ENCODE measurements at regions not wholly inside any gene's neighbourhood (a gene's known extent, or its start where the extent isn't known, plus 50 kb on each side); places are given as distances from the start of the nearest gene placed in this dataset.
"Not testable (repeated sequence)": the region's sequence is repeated elsewhere in the genome, so short reads cannot be mapped to it uniquely, and the experiment has no call there.

DNA sequence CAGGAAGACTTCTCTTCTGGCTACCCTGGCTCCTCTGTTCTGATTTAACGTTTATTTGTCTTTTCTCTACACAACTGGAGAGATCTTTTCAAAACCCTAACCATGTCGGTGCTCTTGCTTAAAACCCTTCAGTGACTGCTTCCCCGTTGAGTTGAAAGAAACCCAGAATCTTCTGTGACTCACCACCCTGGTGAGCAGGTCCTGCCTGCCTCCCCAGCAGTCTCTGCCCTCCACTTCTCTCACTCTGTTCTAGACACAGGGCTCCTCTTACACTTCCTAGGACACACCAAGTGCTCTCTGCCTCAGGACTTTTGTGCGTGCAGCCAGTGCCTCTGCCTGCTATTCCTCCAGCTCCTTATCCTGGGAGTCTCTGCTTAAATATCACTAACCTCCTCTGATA is 131.4 kb downstream of the IER5 start:
- Histone ChIP-seq H3K9me3 (no peaks in the 10 kb centered on the region), H3K27ac (no peak overlapping the region), H3K4me3 (no peak overlapping the region), H3K4me1 (no peaks in the 10 kb centered on the region), H3K27me3 (ENCODE audit: low read depth) (no peaks in the 10 kb centered on the region), H3K36me3 (no peaks in the 10 kb centered on the region)
- intact Hi-C loops (cut with DNase I), result no loop called here
- ATAC-seq (no peak), DNase-seq (no peak)
- TF ChIP-seq, protein P1, sequence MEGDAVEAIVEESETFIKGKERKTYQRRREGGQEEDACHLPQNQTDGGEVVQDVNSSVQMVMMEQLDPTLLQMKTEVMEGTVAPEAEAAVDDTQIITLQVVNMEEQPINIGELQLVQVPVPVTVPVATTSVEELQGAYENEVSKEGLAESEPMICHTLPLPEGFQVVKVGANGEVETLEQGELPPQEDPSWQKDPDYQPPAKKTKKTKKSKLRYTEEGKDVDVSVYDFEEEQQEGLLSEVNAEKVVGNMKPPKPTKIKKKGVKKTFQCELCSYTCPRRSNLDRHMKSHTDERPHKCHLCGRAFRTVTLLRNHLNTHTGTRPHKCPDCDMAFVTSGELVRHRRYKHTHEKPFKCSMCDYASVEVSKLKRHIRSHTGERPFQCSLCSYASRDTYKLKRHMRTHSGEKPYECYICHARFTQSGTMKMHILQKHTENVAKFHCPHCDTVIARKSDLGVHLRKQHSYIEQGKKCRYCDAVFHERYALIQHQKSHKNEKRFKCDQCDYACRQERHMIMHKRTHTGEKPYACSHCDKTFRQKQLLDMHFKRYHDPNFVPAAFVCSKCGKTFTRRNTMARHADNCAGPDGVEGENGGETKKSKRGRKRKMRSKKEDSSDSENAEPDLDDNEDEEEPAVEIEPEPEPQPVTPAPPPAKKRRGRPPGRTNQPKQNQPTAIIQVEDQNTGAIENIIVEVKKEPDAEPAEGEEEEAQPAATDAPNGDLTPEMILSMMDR (IDR thresholded peaks at IDR 0.05), result no peak

DNA sequence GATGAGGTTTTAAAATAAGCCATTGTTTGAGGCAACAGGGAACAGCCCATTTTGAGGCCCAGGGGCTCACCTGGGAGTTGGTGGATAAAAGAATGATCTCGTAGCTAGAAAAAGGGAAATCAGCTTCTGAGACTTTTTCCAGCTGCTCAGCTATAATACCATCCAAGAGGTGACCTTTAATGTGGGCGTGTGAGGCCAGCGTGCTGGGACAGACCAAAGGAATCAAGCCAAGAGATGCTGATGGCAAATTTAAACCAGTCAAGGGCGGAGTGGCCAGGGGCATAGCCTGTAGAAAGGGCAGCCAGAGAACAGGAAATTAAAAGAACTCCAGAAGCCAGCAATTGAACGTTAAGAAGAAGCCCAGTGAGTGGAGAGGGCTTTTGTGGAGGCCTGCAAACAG is 132.6 kb downstream of the IER5 start:
- no peak for DNase-seq
- no peaks in the 10 kb centered on the region for H3K4me1 ChIP-seq
- no peaks in the 10 kb centered on the region for H3K27me3 ChIP-seq (ENCODE audit: low read depth)
- H3K27ac ChIP-seq, result no peak overlapping the region
- intact Hi-C loops (cut with DNase I), result no loop called here
- no peaks in the 10 kb centered on the region for H3K36me3 ChIP-seq
- H3K4me3 ChIP-seq, result no peak overlapping the region
- TF ChIP-seq, protein P1 (IDR thresholded peaks at IDR 0.05), result no peak
- no peak for ATAC-seq
- H3K9me3 ChIP-seq, result no peaks in the 10 kb centered on the region

DNA sequence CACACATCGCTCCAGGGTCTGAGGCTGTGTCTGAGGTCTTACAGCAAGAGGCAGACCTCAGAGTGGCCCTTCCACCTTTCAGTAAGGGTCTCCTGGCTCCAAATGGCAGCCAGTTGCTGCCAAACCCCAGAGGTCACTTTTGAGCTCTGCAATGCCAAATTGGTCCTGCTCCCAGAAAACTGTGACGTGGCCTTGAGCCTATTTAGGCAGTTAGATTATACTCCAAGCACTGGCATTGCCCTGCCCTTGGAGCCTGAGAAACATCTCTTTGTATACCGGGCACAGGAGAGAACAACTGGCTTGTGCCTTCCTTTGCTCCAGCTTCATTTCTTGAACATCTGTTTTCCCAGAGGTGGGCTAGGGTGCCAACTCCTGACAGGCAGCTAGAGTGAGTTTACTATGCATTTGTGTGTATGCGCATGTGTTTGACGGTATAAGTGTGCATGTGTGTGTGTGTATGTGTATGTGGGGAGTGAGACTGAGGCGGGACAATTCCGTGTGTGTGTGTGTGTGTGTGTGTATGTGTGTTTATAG is 134.5 kb downstream of the IER5 start:
- Histone ChIP-seq H3K4me3 (no peak overlapping the region), H3K4me1 (no peaks in the 10 kb centered on the region), H3K36me3 (no peaks in the 10 kb centered on the region), H3K9me3 (peaks cover 9% of the 10 kb centered on the region), H3K27me3 (ENCODE audit: low read depth) (no peaks in the 10 kb centered on the region), H3K27ac (no peak overlapping the region)
- ATAC-seq (no peak), DNase-seq (no peak)
- TF ChIP-seq, protein P1 (IDR thresholded peaks at IDR 0.05), result no peak
- intact Hi-C loops (cut with DNase I), result no loop called here

DNA sequence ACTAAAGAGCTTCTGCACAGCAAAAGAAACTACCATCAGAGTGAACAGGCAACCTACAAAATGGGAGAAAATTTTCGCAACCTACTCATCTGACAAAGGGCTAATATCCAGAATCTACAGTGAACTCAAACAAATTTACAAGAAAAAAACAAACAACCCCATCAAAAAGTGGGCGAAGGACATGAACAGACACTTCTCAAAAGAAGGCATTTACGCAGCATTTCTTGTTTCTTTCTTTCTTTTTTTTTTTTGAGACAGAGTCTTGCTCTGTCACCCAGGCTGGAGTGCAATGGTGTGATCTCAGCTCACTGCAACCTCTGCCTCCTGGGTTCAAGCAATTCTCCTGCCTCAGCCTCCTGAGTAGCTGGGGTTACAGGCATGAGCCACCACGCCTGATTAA is 138.2 kb downstream of the IER5 start:
- H3K4me3 ChIP-seq; ATAC-seq; DNase-seq; H3K4me1 ChIP-seq; intact Hi-C loops (cut with DNase I); H3K27me3 ChIP-seq (ENCODE audit: low read depth); H3K27ac ChIP-seq; H3K9me3 ChIP-seq; H3K36me3 ChIP-seq: not testable (repeated sequence)

DNA sequence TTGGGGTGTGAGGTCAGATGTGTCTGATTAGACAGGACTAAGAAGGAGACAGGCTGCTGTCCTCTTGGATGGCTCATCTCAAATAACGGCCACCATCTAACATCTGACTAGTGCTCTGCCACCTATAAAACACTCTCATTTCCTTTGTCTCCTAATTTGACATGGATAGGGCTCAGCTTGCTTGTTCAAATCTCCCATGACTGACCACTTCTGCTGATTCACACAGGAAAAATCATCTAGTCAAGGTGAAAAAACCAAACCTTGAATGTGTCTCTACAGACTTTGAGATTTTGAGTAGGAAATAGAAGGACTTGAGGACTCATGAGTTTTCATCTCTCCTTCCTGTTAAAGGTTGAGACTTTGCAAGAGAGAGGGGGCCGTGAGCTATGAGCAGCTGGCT is 150.6 kb downstream of the IER5 start:
- no peaks in the 10 kb centered on the region for H3K27me3 ChIP-seq (ENCODE audit: low read depth)
- ATAC-seq, result no peak

DNA sequence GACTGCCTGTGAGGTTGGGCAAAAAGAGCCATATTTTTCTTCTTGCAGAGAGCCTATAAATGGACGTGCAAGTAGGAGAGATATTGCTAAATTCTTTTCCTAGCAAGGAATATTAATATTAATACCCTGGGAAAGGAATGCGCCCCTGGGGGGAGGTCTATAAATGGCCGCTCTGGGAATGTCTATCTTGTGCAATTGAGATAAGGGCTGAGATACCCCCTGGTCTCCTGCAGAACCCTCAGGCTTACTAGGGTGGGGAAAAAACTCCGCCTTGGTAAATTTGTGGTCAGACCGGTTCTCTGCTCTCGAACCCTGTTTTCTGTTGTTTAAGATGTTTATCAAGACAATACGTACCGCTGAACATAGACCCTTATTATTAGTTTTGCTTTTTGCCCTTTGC is 157.8 kb downstream of the IER5 start:
- intact Hi-C loops (cut with DNase I); H3K4me3 ChIP-seq; H3K27ac ChIP-seq; H3K9me3 ChIP-seq; H3K4me1 ChIP-seq; ATAC-seq; DNase-seq; H3K36me3 ChIP-seq; H3K27me3 ChIP-seq (ENCODE audit: low read depth): not testable (repeated sequence)

More for the DNA sequence above, 150.6 kb downstream of the IER5 start:
- Histone ChIP-seq H3K9me3 (no peaks in the 10 kb centered on the region), H3K27ac (no peak overlapping the region), H3K36me3 (no peaks in the 10 kb centered on the region), H3K4me3 (no peak overlapping the region), H3K4me1 (no peaks in the 10 kb centered on the region)
- intact Hi-C loops (cut with DNase I), result no loop called here
- TF ChIP-seq, protein P1 (IDR thresholded peaks at IDR 0.05), result no peak
- DNase-seq, result no peak

DNA sequence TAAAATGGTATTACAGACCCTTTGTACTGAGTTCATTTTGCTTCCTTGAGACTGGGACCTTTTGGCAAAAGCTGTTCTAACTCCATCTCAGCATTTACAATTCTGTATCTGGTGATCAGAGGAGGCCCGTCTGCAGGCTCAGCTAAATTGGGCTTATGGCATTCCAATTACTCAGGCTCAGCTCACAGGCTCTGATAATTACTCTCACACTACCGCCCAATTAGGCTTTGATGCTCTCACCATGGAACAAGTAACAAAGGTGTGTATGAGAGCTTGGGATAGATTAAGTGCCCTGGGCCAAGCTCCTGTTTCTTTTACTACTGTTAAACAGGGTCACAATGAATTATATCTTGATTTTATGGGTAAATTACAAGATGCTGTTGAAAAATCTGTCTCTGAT is 159.9 kb downstream of the IER5 start:
- H3K9me3 ChIP-seq; intact Hi-C loops (cut with DNase I); H3K4me3 ChIP-seq; H3K36me3 ChIP-seq; H3K27me3 ChIP-seq (ENCODE audit: low read depth); H3K27ac ChIP-seq; ATAC-seq; DNase-seq; H3K4me1 ChIP-seq: not testable (repeated sequence)
